CD14-positive monocyte (primary cell): ENCODE measurements at regions not wholly inside any gene's neighbourhood (a gene's known extent, or its start where the extent isn't known, plus 50 kb on each side); places are given as distances from the start of the nearest gene placed in this dataset.

Experiments used
- DNase-seq, 3 donors: peaks; one replicate each; pipeline ENCODE4 v3.0.0-alpha.2; 2011 to 2022
- H2AFZ ChIP-seq: 2 replicates; pipeline ENCODE4 v1.6.0; 2012; ENCODE audit warnings: mild to moderate bottlenecking, low read depth, low read length, inconsistent platforms; ENCODE audit not compliant: insufficient read depth, poor library complexity, severe bottlenecking
- H3K27ac ChIP-seq, 2 donors: 1 replicate in 1 of 2; 2 replicates in 1 of 2; pipeline ENCODE4 v1.5.1; 2012 to 2013; ENCODE audit warnings: low read length in 2 of 2, control low read depth in 1 of 2, inconsistent platforms in 1 of 2, low read depth in 1 of 2, mild to moderate bottlenecking in 1 of 2
- H3K27me3 ChIP-seq, 2 donors: one replicate each; pipeline versions ENCODE4 v1.6.0 to v1.6.1; 2011 to 2013; ENCODE audit warnings: low read length in 2 of 2; ENCODE audit not compliant: control insufficient read depth in 2 of 2, insufficient read depth in 2 of 2
- H3K36me3 ChIP-seq, 2 donors: replicated peaks in 1 of 2; 1 replicate in 1 of 2; 2 replicates in 1 of 2; pipeline versions ENCODE4 v1.5.1 to v1.6.1; 2012 to 2013; ENCODE audit warnings: low read length in 2 of 2, control low read depth in 1 of 2, inconsistent platforms in 1 of 2, mild to moderate bottlenecking in 1 of 2; ENCODE audit not compliant: insufficient read depth in 2 of 2, control insufficient read depth in 1 of 2
- H3K4me1 ChIP-seq, 2 donors: 1 replicate in 1 of 2; 2 replicates in 1 of 2; pipeline versions ENCODE4 v1.5.1 to v1.6.1; 2012 to 2013; ENCODE audit warnings: low read length in 2 of 2, control low read depth in 1 of 2, inconsistent platforms in 1 of 2, mild to moderate bottlenecking in 1 of 2, moderate library complexity in 1 of 2; ENCODE audit not compliant: insufficient read depth in 2 of 2, control insufficient read depth in 1 of 2
- H3K4me2 ChIP-seq: replicated peaks from 2 replicates; pipeline ENCODE3; 2012; ENCODE audit warnings: low read length, moderate library complexity, mild to moderate bottlenecking; ENCODE audit not compliant: poor library complexity, severe bottlenecking; ENCODE audit errors: extremely low read depth
- H3K4me3 ChIP-seq, 3 experiments: fragments of 200-600 bp in 1 of 3; sonication (generic) in 1 of 3; replicated peaks in 1 of 3; 1 replicate in 2 of 3; 2 replicates in 1 of 3; pipeline ENCODE4 v1.5.1; 2011 to 2013; ENCODE audit warnings: low read length in 3 of 3, mild to moderate bottlenecking in 3 of 3, control low read depth in 2 of 3, low read depth in 2 of 3, inconsistent platforms in 1 of 3, moderate library complexity in 1 of 3
- H3K79me2 ChIP-seq: 2 replicates; pipeline ENCODE4 v1.6.0; 2012; ENCODE audit warnings: mild to moderate bottlenecking, control low read depth, inconsistent platforms, low read length, moderate library complexity; ENCODE audit not compliant: insufficient read depth
- H3K9ac ChIP-seq: 2 replicates; pipeline ENCODE4 v1.6.0; 2017; ENCODE audit warnings: low read length, mild to moderate bottlenecking; ENCODE audit not compliant: insufficient read depth, poor library complexity, severe bottlenecking
- H3K9me3 ChIP-seq, 2 donors: replicated peaks in 1 of 2; 1 replicate in 1 of 2; 2 replicates in 1 of 2; pipeline versions ENCODE4 v1.5.1 to v1.6.1; 2012 to 2013; ENCODE audit warnings: low read length in 2 of 2, control low read depth in 1 of 2; ENCODE audit not compliant: control insufficient read depth in 1 of 2, insufficient read depth in 1 of 2
- H4K20me1 ChIP-seq: 2 replicates; pipeline ENCODE4 v1.6.0; 2012; ENCODE audit warnings: mild to moderate bottlenecking, low read length, control low read depth, moderate library complexity; ENCODE audit not compliant: insufficient read depth
- H3K27ac Mint-ChIP-seq, 7 donors: one replicate each; pipeline ENCODE4 v1.8.0; 2020; ENCODE audit warnings: mild to moderate bottlenecking in 7 of 7, mixed read lengths in 7 of 7, moderate library complexity in 6 of 7, inconsistent platforms in 2 of 7
- H3K27me3 Mint-ChIP-seq, 3 donors: one replicate each; pipeline ENCODE4 v1.8.0; 2021 to 2022; ENCODE audit warnings: low read depth in 3 of 3, mild to moderate bottlenecking in 3 of 3, mixed read lengths in 3 of 3, moderate library complexity in 3 of 3, inconsistent platforms in 1 of 3
- H3K36me3 Mint-ChIP-seq, 2 donors: one replicate each; pipeline ENCODE4 v1.8.0; 2020; ENCODE audit warnings: mixed read lengths in 2 of 2, inconsistent platforms in 1 of 2, mild to moderate bottlenecking in 1 of 2
- H3K4me1 Mint-ChIP-seq: one replicate; pipeline ENCODE4 v1.8.0; 2020; ENCODE audit warnings: mild to moderate bottlenecking, mixed read lengths
- H3K4me3 Mint-ChIP-seq, 2 donors: one replicate each; pipeline ENCODE4 v1.8.0; 2020; ENCODE audit warnings: mild to moderate bottlenecking in 2 of 2, mixed read lengths in 2 of 2, moderate library complexity in 1 of 2
- H3K9me3 Mint-ChIP-seq, 7 donors: one replicate each; pipeline ENCODE4 v1.8.0; 2020 to 2022; ENCODE audit warnings: mixed read lengths in 7 of 7, mild to moderate bottlenecking in 6 of 7, moderate library complexity in 6 of 7, inconsistent platforms in 2 of 7
- CTCF ChIP-seq: fragments of 200-600 bp; IDR thresholded peaks from one replicate; pipeline ENCODE4 v1.8.0; 2022; ENCODE audit warnings: antibody characterized with exemption, mild to moderate bottlenecking
- WGBS: methylation state at CpG from one replicate; pipeline ENCODE4 v1.1.5; 2013; ENCODE audit warnings: missing lambda C conversion rate; ENCODE audit not compliant: insufficient coverage; 5-methylcytosine and 5-hydroxymethylcytosine counted together
- intact Hi-C, 2 donors: fragments of 100-400 bp; cut with micrococcal nuclease; formaldehyde crosslinking; loops; one replicate each; pipeline versions ENCODE4 v1.15.0 to v1.15.1; 2023

DNA sequence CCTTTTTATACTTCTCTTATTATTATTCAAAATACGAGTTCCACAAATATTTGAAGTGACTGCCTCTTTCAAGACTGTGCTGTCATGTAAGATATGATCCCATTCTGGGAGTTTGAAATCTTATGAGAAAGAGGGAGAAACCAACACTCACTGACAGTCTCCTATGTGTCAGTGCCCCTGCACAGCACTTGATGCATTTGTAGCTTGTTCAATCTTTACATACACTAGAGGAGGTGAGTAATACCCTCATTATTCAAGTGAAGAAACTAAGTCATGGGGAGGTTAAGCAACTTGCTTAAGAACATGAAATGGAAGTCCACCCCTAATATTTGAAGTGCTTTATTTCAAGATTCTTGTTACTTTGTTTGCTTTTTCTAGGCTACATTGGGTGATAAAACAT is 459.5 kb upstream of the FANCL start:
- H3K9me3 ChIP-seq, result no peaks in the 10 kb centered on the region
- no CpG with 5 or more reads among the region's 1 CpG for WGBS

GRCh38 chr2:58699411-58699810 is 458.3 kb upstream of the FANCL start:
- Histone ChIP-seq H3K79me2 (no peaks in the 10 kb centered on the region), H3K4me2 (peak overlapping the region; percentile 50), H3K4me3 (peak overlapping the region in 1 of 3 experiments; percentile 46), H3K9me3 (peaks cover 0 to under 1% of the 10 kb centered on the region in 2 donors), H2AFZ (no peak overlapping the region), H4K20me1 (no peaks in the 10 kb centered on the region), H3K9ac (no peak overlapping the region), H3K36me3 (no peaks in the 10 kb centered on the region), H3K27me3 (no peaks in the 10 kb centered on the region), H3K4me1 (peaks cover 20 to 23% of the 10 kb centered on the region in 2 donors), H3K27ac (peak overlapping the region in 1 of 2 donors; percentile 52)
- H3K36me3 Mint-ChIP-seq, result no peaks in the 10 kb centered on the region
- intact Hi-C loops, result no loop called here
- H3K4me1 Mint-ChIP-seq, result peaks cover 19% of the 10 kb centered on the region
- peaks cover 0 to 7% (median 2%) of the 10 kb centered on the region in 7 donors for H3K9me3 Mint-ChIP-seq
- H3K27ac Mint-ChIP-seq, result peak overlapping the region in 5 of 7 donors; percentile 0 to 78 (median 74)
- H3K27me3 Mint-ChIP-seq, result no peaks in the 10 kb centered on the region
- no peak overlapping the region for H3K4me3 Mint-ChIP-seq
- no peak for TF ChIP-seq CTCF
- no peak for DNase-seq
- 100% methylated on average over 2 of the region's 3 CpGs for WGBS

More for the DNA sequence above, 459.5 kb upstream of the FANCL start:
- H3K36me3 ChIP-seq, result no peaks in the 10 kb centered on the region
- H3K4me3 ChIP-seq, result no peak overlapping the region
- no peak for TF ChIP-seq CTCF
- H2AFZ ChIP-seq, result no peak overlapping the region
- no peaks in the 10 kb centered on the region for H3K27me3 Mint-ChIP-seq
- peaks cover 19% of the 10 kb centered on the region for H3K4me1 Mint-ChIP-seq
- H3K4me1 ChIP-seq, result peaks cover 20 to 23% of the 10 kb centered on the region in 2 donors
- no peaks in the 10 kb centered on the region for H3K79me2 ChIP-seq
- H3K36me3 Mint-ChIP-seq, result no peaks in the 10 kb centered on the region
- no peak for DNase-seq
- H3K9ac ChIP-seq, result no peak overlapping the region
- H3K27ac ChIP-seq, result no peak overlapping the region
- no peaks in the 10 kb centered on the region for H4K20me1 ChIP-seq
- H3K4me3 Mint-ChIP-seq, result no peak overlapping the region
- H3K27me3 ChIP-seq, result no peaks in the 10 kb centered on the region
- H3K27ac Mint-ChIP-seq, result no peak overlapping the region
- H3K4me2 ChIP-seq, result no peak overlapping the region
- intact Hi-C loops, result no loop called here
- peaks cover 0 to 6% (median 2%) of the 10 kb centered on the region in 7 donors for H3K9me3 Mint-ChIP-seq
